PC-3 (cell line): ENCODE measurements at regions not wholly inside any gene's neighbourhood (a gene's known extent, or its start where the extent isn't known, plus 50 kb on each side); places are given as distances from the start of the nearest gene placed in this dataset.

Experiments used
- ATAC-seq: fragments of 200-7000 bp; cut with Tn5 transposase; 2 replicates; pipeline ENCODE4 v1.9.1; 2020; ENCODE audit warnings: mild to moderate bottlenecking, moderate library complexity
- BruUV-seq: library from RNA; stranded (reverse); fragments of 400-500 nt; replicated peaks from 2 replicates; lab custom pipeline; 2021; lab: Mats Ljungman, UMichigan
- CTCF ChIA-PET: fragments of 300-600 bp; sonication (Branson Sonifier 250); formaldehyde crosslinking; loops from one replicate; lab custom pipeline; 2022; ENCODE audit warnings: antibody characterized with exemption; lab: Charles Lee
- POLR2A ChIA-PET: fragments of 300-600 bp; sonication (Branson Sonifier 250); formaldehyde crosslinking; loops from one replicate; lab custom pipeline; 2022; ENCODE audit warnings: antibody characterized with exemption; ENCODE audit not compliant: unreplicated experiment; lab: Charles Lee
- DNase-seq: peaks from one replicate; pipeline ENCODE4 v3.0.0-alpha.2; 2015
- H2AFZ ChIP-seq: fragments of 300-600 bp; sonication (generic); 2 replicates; pipeline ENCODE4 v1.6.0; 2016; ENCODE audit warnings: antibody characterized with exemption, low read length
- H3F3A ChIP-seq: fragments of 300-600 bp; sonication (generic); one replicate; pipeline ENCODE4 v1.6.0; 2017; ENCODE audit warnings: antibody characterized with exemption, low read length, control low read depth, mild to moderate bottlenecking; ENCODE audit not compliant: unreplicated experiment
- H3K27ac ChIP-seq: fragments of 300-600 bp; sonication (generic); 2 replicates; pipeline ENCODE4 v1.5.1; 2016; ENCODE audit warnings: mild to moderate bottlenecking, low read length
- H3K27me3 ChIP-seq: fragments of 300-600 bp; sonication (generic); 2 replicates; pipeline ENCODE4 v1.6.1; 2016; ENCODE audit warnings: low read length, mixed read lengths
- H3K36me3 ChIP-seq: fragments of 300-600 bp; sonication (generic); 2 replicates; pipeline ENCODE4 v1.6.1; 2016; ENCODE audit warnings: low read depth, mixed run types, low read length, mixed read lengths
- H3K4me1 ChIP-seq: fragments of 300-600 bp; sonication (generic); 2 replicates; pipeline ENCODE4 v1.5.1; 2016; ENCODE audit warnings: low read length; ENCODE audit not compliant: insufficient read depth
- H3K4me2 ChIP-seq: fragments of 300-600 bp; sonication (generic); 2 replicates; pipeline ENCODE4 v1.6.0; 2016; ENCODE audit warnings: low read length
- H3K4me3 ChIP-seq: fragments of 300-600 bp; sonication (generic); 2 replicates; pipeline ENCODE4 v1.5.1; 2016; ENCODE audit warnings: mild to moderate bottlenecking, low read length, mixed read lengths
- H3K79me2 ChIP-seq: fragments of 300-600 bp; sonication (generic); 2 replicates; pipeline ENCODE4 v1.6.1; 2017; ENCODE audit warnings: low read length, mixed read lengths
- H3K9ac ChIP-seq: fragments of 300-600 bp; sonication (generic); 2 replicates; pipeline ENCODE4 v1.6.0; 2016; ENCODE audit warnings: mild to moderate bottlenecking, low read length
- H3K9me2 ChIP-seq: fragments of 300-600 bp; sonication (generic); replicated peaks from 2 replicates; pipeline ENCODE4 v1.6.1; 2016; ENCODE audit warnings: mixed run types, low read length, mixed read lengths
- H3K9me3 ChIP-seq: fragments of 300-600 bp; sonication (generic); 2 replicates; pipeline ENCODE4 v1.6.1; 2016; ENCODE audit warnings: low read length, mixed read lengths
- H4K20me1 ChIP-seq: fragments of 300-600 bp; sonication (generic); 2 replicates; pipeline ENCODE4 v1.6.1; 2016; ENCODE audit warnings: low read length, mixed read lengths
- CTCF ChIP-seq: fragments of 300-600 bp; sonication (generic); conservative IDR thresholded peaks from 2 replicates; pipeline ENCODE4 v1.5.1; 2017; ENCODE audit warnings: antibody characterized with exemption, low read depth, mild to moderate bottlenecking, low read length
- EZH2 ChIP-seq: fragments of 300-600 bp; sonication (generic); IDR thresholded peaks from one replicate; pipeline ENCODE4 v1.6.1; 2017; ENCODE audit warnings: antibody characterized with exemption, mild to moderate bottlenecking, low read length; ENCODE audit not compliant: unreplicated experiment
- EZH2phosphoT487 ChIP-seq: fragments of 300-600 bp; sonication (generic); IDR thresholded peaks from 2 replicates; pipeline ENCODE4 v1.6.1; 2018; ENCODE audit warnings: mild to moderate bottlenecking, antibody characterized with exemption, low read length, borderline replicate concordance
- intact Hi-C: fragments of 100-400 bp; cut with micrococcal nuclease; formaldehyde crosslinking; loops from 2 replicates; pipeline ENCODE4 v1.9.0; 2023

- no peak for DNase-seq
Measured at GRCh38 chr16:55406651-55407050, 72.3 kb upstream of the MMP2 start.

GRCh38 chr16:55408661-55409060 lies 70.3 kb upstream of the MMP2 start:
- BruUV-seq, result no TSS peak
- Histone ChIP-seq H3K9ac (no peak overlapping the region), H3K79me2 (no peaks in the 10 kb centered on the region)

More at GRCh38 chr16:55406651-55407050, 72.3 kb upstream of the MMP2 start:
- Histone ChIP-seq H3K79me2 (no peaks in the 10 kb centered on the region), H3K9me2 (no peaks in the 10 kb centered on the region), H3K4me1 (no peaks in the 10 kb centered on the region), H3K9ac (no peak overlapping the region), H4K20me1 (no peaks in the 10 kb centered on the region), H3F3A (no peaks in the 10 kb centered on the region), H2AFZ (no peak overlapping the region), H3K27ac (no peak overlapping the region), H3K4me3 (no peak overlapping the region), H3K9me3 (no peaks in the 10 kb centered on the region), H3K27me3 (no peaks in the 10 kb centered on the region), H3K4me2 (no peak overlapping the region), H3K36me3 (no peaks in the 10 kb centered on the region)
- no TSS peak for BruUV-seq
- POLR2A ChIA-PET, result no interaction called here
- CTCF ChIA-PET, result no interaction called here
- intact Hi-C loops, result no loop called here
- no peak for TF ChIP-seq EZH2
- no peak for TF ChIP-seq CTCF
- TF ChIP-seq EZH2phosphoT487, result no peak
- ATAC-seq, result no peak

GRCh38 chr16:55411231-55411630 lies 67.8 kb upstream of the MMP2 start:
- Histone ChIP-seq H3K4me1 (no peaks in the 10 kb centered on the region), H3K9me3 (no peaks in the 10 kb centered on the region), H3K27ac (no peak overlapping the region), H4K20me1 (no peaks in the 10 kb centered on the region), H3F3A (no peaks in the 10 kb centered on the region), H3K4me3 (no peak overlapping the region), H3K9ac (no peak overlapping the region), H3K4me2 (no peak overlapping the region), H3K9me2 (no peaks in the 10 kb centered on the region), H3K79me2 (no peaks in the 10 kb centered on the region), H2AFZ (no peak overlapping the region), H3K36me3 (no peaks in the 10 kb centered on the region), H3K27me3 (no peaks in the 10 kb centered on the region)
- intact Hi-C loops, result no loop called here
- DNase-seq (no peak), ATAC-seq (no peak)
- TF ChIP-seq EZH2 (no peak), CTCF (no peak), EZH2phosphoT487 (no peak)
- no TSS peak for BruUV-seq
- CTCF ChIA-PET, result no interaction called here
- POLR2A ChIA-PET, result no interaction called here

More at GRCh38 chr16:55408661-55409060, 70.3 kb upstream of the MMP2 start:
- H3K36me3 ChIP-seq, result no peaks in the 10 kb centered on the region
- intact Hi-C loops, result no loop called here
- no peak overlapping the region for H3K4me2 ChIP-seq
- H3K9me3 ChIP-seq, result no peaks in the 10 kb centered on the region
- no peaks in the 10 kb centered on the region for H4K20me1 ChIP-seq
- no peaks in the 10 kb centered on the region for H3K4me1 ChIP-seq
- ChIA-PET CTCF (no interaction called here), POLR2A (no interaction called here)
- H3F3A ChIP-seq, result no peaks in the 10 kb centered on the region
- DNase-seq, result no peak
- ATAC-seq, result no peak
- H3K27ac ChIP-seq, result no peak overlapping the region
- no peak overlapping the region for H2AFZ ChIP-seq
- H3K9me2 ChIP-seq, result no peaks in the 10 kb centered on the region
- no peaks in the 10 kb centered on the region for H3K27me3 ChIP-seq
- no peak overlapping the region for H3K4me3 ChIP-seq
- TF ChIP-seq EZH2phosphoT487, result no peak
- TF ChIP-seq EZH2, result no peak
- TF ChIP-seq CTCF, result no peak
